GM18519 (cell line): ENCODE measurements at regions not wholly inside any gene's neighbourhood (a gene's known extent, or its start where the extent isn't known, plus 50 kb on each side); places are given as distances from the start of the nearest gene placed in this dataset.

Experiments used
- ATAC-seq: cut with Tn5 transposase; IDR thresholded peaks from one replicate; pipeline ENCODE4 v1.9.1; 2021; ENCODE audit warnings: mild to moderate bottlenecking, moderate library complexity; ENCODE audit not compliant: unreplicated experiment, low FRiP score

DNA sequence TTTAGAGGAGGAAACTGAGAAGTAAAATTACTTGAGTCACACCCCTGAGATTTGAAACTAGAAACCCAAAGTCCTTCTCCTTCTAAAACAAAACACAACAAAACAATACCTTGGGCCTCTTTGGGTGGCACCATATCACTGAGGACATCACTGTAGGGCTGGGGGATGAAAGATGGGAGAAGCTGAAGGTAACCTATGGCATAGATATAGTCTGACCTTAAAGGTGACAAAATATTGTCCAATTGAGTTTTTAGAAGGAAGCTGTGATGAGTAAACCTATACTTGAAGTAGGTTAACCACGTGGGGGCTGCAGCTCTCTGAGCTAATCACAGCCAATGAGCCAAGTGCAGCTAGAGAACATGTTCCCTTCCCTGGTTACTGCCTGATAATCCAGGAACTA is 167.4 kb upstream of the CD180 start:
- ATAC-seq = no peak

DNA sequence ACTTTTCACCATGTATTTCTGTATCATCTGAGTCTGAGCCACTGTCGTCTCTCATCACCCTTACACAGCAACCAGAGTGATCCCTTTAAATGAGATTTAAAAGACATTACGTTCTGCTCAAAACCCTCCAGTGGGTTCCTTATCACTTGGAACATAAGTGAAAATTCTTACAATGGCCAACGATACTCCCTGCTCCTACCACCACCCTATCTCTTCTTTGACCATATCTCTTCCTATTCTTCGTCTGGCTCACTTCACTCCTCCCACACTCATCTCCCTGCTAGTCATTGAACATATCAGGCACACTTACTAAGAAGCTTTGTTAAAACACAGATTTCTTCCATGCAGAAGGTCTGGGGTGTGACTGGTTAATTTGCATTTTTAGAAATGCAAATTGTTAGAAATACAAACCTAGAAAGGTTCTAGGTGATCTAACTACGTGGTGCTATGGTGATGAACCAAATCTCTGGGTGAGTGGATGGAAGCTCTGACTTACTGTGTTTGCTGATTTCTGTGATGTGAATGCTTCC is 166.6 kb upstream of the CD180 start:
- ATAC-seq = no peak

DNA sequence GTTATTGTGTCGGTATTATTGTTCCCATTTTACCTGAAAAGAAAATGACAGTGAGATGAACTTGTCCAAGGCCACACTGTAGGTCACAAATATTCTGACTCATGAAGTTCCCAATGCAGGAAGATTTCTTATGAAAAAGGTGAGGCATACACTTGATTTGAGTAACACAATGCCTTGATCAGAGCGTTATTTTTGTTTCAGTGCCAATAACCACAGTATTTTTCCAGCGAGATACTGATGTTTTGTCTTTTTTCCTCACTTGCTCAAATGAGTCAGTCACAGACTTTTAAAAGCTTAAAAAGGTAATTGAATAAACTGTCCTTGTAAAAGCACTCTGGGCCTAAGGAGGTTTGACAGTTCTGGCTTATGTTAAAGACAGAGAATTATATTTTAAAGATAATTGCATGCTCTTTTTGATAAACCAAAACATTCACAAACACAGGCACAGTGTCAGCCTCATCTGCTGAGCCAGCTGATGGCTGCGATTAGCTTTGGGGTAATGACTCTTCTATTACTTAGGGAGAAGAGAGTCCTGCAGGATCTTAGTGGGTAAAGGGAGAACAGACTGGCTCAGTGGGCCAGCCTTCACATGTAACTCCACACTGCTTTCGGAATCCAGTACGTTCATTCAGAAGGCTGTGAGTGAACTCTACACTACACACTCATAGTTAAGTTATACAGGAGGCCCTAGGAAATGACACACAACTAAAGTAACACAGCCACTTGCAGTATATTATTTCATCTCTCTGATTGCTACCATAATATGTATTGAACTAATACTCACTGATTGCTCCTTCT is 165.5 kb upstream of the CD180 start:
- ATAC-seq = no peak

DNA sequence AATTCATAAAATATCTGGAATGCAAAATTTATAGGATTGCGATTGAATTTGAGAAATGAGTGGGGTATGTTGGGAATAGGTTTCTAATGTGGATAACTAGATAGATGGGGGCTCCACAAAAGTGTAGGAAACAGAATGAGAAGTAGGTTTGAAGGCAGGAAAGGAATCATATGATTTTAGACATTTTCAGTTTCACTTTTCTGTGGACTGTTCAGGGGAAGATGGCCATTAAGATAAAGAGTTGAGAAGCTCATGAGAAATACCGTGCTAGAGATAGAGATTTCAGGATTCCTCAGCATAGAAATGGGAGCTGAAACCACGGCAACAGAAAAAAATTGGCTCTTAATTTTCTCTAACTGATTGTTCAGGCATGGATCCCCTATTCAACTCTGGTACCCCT is 163.4 kb upstream of the CD180 start:
- ATAC-seq = no peak

DNA sequence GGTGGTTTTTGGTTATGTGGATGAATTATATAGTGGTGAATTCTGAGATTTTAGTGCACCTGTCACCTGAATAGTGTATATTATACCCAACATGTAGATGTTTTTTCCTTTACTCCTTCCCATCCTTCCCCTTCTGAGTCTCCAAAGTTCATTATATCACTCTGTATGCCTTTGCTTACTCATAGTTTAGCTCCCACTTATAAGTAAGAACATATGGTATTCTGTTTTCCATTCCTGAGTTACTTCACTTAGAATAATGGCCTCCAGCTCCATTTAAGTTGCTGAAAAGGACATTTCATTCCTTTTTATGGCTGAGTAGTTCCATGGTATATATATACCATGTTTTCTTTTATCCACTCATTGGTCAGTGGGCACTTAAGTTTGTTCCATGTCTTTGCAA is 161.6 kb upstream of the CD180 start:
- no peak for ATAC-seq

DNA sequence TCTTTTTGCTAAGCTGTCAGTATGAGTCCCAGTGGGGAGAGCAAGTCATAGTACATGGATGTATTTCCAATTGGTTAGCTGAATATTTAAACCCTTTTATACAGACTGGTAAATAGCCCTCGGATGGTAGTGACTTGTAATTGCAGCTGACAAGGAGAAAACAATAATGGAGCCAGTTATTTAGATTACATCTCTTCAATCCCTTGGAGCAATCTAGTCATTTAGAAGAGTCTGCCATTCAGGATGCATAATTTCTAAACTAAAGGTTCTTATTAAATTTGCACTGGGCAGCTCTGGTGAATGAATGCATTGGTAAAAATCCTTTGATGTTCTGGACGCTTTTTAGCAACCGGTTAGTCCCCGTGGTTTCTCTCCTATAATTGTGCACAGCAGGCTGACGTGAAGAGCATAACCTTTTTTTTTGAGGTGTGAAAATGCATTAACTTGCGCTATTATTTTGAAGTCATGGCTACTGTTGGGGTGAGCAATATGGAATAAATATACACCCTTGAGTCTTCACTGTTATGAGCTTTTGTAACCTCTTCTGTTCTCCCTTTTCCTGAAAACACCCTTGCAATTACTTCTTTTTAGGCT is 158.6 kb upstream of the CD180 start:
- no peak for ATAC-seq

DNA sequence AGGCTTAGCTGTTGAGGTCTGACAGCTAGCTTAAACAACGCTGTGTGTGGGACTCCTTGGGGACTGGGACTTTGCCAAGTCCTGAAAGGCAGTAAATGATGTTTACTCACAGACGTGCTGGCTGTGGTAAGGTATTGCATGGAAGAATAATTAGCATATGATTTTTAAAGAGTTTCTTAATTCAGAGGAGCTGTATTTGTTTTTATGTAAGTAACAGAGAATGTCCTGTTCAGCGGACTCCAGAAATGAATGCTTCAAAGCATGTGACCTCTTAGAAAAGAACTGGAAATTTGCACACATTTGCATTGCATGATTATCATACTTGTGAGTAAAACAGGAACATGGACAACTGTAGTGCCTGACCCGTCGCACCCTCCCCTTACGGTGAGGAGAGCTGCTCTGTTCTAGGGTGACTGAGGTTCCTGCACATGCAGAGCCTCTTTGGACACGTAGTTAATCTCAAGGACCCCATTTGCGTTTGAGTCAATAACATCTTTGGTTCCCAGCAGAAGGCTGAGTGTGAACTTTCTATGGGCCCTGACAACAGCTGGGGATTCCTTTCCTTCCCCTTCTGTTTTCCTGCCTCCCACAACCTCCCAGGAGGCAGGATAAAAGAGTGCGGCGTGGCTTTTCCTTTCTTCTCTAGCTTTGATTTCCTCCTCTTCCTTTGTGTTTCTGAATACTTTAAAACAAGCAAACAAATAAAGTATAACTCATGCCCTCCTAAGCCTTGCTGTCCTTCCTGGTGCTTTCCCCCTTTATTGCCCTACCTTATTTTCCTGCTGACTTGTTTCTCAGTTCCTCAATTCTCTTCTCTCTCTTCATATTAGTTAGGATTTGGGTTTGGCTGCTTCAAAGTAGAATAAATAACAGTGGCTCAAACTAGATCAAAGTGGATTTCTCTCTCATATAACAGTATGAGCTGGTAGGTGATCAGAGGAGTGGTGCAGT is 157.2 kb upstream of the CD180 start:
- no peak for ATAC-seq

DNA sequence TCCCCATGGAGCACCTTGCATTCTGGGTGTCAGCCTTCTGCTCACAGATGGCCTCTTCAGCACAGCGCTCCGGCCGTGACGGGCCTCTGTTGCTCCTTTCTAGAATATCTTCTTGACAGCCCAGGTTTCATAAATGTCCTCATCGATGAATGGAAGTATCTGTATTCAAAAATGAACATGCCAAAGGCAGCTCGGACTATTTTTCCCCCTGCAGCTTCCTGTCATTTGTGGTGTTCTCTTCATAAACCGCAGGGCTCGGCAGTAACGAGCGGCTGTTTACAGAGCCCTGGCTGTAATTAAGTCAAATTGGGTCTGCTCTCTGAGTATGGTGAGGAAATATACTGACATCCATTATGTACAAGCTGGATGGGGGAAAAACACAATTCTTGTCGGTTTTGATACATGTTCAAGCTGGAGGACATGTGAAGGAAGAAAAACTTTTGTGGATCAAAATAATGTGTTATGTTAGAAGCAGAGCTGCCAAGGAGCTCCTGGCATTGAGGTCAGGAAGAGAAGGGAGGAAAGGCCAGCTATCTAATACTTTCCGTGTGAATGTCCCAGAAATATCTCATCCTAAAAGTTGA is 154.1 kb upstream of the CD180 start:
- no peak for ATAC-seq

DNA sequence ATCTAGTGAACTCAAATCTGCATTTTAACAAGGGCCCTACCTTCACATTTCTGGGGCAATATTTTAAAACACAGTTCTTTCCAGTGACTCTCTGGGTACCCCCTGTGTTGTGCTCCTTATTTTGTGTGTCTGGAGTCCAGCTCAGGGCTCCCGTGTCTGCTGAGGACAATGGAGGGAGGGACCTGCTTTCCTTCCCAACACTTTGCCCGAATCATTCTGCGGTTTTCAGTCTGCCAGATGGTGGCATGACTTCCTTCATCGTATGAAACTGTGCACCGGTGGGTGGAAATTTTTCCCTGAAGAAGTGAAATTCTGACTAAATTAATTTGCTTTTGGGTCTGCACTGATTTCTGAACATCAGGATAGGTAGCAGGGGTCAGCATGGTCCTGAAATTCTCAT is 153.6 kb upstream of the CD180 start:
- no peak for ATAC-seq

DNA sequence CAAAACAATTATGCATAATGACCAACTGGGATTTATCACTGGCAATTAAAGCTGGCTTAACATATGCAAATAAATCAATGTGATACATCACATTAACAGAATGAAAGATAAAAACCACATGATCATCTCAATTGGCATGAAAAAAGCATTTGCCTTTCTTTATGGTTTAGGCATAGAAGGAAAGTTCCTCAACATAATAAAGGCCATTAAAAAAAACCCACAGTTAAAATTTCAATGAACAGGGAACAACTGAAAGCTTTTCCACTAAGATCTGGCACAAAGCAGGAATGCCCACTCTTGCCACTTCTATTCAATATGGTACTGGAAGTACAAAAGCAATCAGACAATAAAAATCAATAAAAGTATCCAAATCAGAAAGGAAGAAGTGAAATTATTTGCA is 151.2 kb upstream of the CD180 start:
- no peak for ATAC-seq

DNA sequence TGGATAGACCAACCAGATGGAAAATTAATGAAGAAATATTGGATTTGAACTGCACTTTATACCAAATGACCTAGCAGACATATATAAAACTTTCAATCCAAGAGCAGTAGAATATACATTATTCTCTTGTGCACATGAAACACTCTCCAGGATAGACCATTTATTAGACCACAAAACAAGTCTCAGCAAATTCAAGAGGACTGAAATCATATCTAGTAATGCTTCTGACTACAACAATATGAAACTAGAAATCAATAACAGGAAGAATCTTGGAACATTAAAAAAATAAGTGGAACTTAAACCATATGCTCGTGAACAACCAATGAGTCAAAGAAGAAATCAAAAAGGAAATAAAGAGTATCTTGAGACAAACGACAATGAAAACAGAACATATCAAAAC is 150.0 kb upstream of the CD180 start:
- no peak for ATAC-seq

DNA sequence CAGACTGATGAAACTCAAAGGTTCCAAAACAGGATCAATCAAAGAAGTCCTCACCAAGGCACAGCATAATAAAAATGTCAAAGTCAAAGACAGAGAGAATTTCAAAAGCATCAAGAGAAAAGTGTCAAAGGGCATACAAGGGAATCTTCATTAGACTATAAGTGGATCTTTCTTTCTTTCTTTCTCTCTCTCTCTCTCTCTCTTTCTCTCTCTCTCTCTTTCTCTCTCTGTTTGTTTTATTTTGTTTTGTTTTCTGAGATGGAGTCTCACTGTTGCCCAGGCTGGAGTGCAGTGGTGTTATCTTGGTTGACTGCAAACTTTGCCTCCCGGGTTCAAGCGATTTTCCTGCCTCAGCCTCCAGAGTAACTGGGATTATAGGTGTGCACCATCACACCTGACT is 148.3 kb upstream of the CD180 start:
- no peak for ATAC-seq

DNA sequence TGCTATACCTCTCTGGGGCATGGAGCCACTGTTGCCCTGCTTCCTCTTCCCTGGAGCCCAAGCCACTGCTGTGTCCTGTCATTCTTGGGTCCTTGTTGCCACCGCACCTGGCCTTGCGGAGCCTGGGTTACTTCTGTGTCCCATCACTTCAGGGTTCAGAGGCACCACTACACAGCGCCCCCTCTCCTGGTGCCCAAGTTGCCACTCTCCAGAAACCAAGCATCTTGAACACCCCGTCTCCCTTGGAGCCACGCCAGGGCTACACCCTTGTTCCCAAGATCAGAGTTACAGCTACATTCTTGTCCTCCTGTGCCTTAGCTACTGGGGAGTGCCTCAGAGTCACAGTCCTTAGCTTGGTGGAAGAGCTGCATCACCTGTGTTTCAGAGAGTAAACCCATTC is 147.2 kb upstream of the CD180 start:
- no peak for ATAC-seq

DNA sequence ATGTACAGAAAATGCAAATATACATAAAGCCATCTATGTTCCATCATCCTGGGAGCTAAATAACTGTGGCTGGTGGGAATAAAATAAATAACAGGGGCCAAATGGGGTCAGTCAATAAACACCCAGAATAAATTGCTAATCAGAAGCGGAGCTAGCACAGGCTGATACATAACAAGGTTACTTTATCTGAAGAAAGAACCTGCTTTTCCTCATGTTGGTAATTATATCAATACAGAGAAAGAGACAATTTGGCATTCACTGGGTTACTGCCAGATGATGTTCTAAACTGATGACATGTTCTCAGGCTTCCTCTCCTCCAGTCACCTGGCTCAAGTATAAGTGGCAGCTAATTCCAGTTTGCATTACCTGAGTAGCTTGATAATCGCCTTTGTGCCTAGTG is 144.9 kb upstream of the CD180 start:
- ATAC-seq = no peak

DNA sequence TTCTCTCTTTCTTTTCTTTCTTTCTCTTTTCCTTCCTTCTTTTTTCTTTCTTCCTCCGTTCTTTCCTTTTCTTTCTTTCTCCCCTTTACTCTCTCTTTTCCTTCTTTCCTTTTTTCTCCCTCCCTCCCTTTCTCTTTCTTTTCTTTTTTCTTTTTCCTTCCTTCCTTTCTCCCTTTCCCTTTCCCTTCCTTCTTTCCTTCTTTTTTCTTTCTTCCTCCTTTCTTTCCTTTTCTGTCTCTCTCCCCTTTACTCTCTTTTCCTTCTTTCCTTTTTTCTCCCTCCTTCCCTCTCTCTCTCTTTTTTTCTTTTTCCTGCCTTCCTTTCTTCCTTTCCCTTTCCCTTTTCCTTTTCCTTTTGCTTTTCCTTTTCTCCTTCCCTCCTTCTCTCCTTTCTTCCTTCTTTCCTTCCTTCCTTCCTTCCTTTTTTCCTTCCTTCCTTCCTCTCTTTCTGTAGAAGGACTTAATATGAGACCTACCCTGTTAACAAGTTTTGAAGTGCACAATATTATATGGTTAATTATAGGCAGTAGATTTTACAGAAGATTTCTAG is 142.7 kb upstream of the CD180 start:
- ATAC-seq = no peak

DNA sequence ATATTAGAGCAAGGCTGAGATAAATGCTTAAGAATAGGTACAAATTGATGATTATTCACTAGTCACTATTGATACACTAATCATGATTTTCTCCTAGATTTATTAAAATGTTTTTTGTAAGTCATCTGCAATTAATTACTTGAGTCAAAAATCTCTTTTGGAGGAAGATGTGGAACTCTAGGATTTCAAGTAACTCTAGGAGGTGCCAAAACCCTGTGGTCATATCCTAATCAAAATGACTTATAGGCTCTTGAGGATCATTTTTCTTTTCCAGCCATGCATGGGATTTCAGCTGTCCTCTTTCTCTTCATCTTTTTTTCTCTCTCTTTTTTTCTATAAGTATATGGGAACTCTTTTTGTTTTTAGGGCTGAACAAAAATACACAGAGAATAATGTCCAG is 141.8 kb upstream of the CD180 start:
- ATAC-seq = no peak

DNA sequence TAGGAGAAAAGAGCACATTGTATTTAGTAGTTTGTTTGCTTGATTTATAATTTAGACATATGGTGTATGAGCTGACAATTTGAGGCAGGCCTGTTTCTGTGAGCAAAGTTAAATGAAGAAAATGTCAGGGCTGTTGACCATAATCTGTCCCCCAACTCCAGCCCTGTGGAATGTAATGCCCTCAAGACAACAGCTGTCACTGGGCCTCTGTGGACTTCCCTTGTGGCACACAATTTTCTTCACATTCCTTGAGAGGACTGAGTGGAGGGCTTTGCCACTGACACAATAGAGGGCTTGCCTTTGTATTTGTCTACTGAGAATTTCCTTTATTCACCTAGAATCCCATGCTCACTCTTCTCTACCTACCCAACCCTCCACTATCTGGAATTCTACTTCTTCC is 141.2 kb upstream of the CD180 start:
- no peak for ATAC-seq

DNA sequence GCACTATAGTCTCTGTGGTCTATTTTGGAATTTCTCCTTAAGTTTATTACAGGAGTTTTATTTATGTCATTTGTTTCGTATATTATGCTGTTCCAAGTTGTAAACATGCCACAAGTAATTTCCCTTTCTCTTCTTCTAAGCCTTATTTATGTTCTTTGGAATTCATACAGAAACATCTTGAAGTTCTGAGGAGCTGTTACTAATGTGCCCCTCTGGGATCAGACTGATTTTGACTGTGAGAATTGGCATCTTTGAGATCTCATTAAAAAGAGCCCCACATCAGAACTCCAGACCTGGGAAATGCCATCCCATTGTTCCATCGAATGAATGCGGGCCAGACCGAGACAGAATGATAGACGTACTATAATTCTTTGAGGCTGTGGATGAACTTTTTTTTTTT is 138.8 kb upstream of the CD180 start:
- no peak for ATAC-seq

DNA sequence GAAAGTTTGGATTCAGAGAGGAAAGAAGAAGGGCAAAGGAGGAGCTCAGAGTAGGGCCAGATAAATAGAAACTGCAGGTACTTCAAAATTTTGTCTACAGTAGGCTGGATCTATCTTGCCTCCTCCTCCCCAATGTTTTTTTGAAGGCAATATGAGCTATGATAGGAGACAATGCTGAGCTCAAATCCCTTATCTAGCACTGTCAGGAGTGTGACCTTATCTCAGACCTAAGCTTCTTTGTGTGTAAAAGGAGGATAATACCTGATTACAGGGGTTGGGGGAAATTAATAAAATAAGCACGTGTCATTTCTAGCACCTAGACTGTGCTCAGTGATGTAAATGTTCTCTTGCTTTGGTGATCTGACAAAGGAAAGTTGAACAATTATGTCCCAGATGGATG is 137.8 kb upstream of the CD180 start:
- ATAC-seq = no peak

DNA sequence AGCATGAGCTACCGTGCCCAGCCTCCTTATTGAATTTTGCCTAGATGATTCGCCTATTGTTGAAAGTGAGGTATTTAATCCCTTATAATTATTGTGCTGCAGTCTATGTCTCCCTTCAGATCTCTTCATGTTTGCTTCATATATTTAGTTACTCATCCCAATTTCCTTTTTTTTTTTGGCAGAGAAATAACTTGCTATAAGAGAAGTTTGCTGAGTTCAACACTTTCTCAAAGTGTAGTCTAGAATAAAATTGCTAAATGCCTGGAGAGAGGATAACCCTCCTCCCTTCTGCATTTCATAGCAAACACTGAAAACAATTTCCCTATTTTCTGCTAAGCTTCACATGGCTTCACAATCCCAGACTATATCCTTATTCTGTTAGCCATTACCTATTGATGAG is 136.6 kb upstream of the CD180 start:
- ATAC-seq = no peak
